8988T (cell line): ENCODE measurements at regions not wholly inside any gene's neighbourhood (a gene's known extent, or its start where the extent isn't known, plus 50 kb on each side); places are given as distances from the start of the nearest gene placed in this dataset.

ENCODE experiments used
- DNase-seq: peaks from one replicate; pipeline ENCODE4 v3.0.0; 2011

- DNase-seq = no peak
Measured at GRCh38 chr10:28785018-28785417, 107.7 kb downstream of the BAMBI start.

DNA sequence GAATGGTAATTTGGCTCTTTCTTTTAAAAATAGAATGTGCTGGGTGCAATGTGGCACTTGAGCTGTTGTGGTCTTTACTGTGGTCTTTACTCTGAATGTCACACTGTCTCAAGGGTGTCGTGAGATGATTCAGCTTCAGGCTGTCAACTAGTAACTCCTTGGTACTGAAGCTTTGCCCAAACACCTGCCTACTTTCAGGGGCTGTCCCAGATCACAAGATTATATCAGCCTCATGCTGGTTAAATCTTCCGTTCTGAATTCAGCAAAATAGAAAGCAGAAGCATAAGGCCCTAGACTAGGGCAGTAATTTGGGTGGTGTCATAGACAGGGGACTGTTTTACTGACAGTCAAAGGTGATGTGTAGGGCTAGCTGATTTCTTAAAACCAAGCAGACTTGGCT lies 110.9 kb downstream of the BAMBI start:
- DNase-seq = no peak

DNA sequence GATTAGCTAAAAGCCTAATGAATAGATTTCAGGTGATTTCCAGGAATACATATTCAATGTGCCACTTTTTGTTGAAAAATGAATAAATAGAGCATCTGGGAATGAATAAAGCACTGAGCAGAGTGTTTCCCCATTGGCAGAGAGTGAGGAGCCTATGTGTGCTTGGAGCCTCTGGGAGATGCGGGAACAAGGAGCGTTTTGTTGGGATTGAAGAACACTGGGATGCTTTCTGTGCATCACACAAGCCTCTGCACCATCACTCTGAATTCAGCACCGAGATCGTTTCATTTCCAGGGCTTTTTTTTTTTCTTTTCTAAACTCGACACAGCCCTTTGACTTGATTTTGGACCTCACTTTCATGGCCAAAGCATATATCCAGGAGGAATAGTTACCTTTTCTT lies 111.4 kb downstream of the BAMBI start:
- DNase-seq = no peak

DNA sequence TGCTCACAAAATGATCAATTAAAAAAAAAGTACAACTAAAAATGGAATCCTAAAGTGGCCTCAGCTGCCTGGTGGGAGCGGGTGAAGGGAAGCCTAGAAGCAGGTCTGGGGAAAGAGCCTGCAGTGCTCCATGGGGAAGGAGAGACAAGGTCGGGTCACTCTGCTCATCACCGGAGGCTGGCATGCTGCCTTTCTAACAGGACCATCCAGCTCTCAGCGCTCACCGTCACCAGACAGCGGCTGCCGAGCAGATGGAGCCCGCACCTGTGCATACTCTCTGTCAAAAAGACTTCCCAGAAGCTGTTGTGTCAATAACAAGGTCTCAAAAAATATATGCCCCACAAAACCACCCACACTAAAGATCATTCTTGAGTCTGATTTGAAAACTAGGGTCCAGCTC lies 112.8 kb downstream of the BAMBI start:
- no peak for DNase-seq

DNA sequence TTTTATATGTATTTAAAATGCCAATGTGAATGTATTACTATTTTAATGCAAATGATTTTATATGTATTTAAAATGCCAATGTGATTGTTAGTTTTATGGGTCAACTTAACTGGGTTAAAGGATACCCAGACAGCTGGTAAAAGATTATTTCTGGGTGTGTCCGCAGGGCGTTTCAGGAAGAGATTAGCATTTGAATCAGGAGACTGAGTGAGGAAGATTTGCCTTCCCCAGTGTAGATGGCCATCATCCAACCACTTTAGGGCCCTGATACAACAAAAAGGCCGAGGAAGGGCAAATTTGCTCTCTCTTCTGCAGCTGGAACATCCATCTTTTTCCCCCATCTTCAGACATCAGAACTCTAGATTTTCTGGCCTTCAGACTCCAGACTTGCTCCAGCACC lies 116.2 kb downstream of the BAMBI start:
- no peak for DNase-seq

- DNase-seq = no peak
Measured at GRCh38 chr10:28794986-28795385, 117.7 kb downstream of the BAMBI start.

GRCh38 chr10:28796606-28797512 lies 119.5 kb downstream of the BAMBI start:
- DNase-seq = no peak

DNA sequence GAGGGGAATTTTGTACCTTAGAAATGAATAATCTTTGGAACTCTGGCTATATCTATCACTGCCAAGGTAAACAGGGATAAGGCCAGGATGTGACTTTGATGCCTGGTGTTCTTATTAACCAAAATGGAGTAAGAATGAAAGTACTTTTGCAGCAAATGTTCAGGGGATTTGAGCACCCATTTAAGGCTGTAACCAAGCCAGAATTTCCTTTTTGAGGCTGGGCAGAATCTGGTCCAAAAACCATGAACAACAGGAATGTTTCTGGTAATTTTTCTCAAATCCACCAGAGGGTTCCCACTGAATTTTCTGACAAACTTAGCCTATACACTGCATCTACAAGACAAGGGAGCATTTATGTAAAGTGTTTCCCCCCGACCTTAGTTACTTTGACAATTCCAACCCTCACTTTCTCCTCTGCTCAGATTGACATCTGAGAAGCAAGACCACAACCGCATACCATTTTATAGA lies 120.6 kb downstream of the BAMBI start:
- DNase-seq = no peak

- DNase-seq = no peak
Measured at GRCh38 chr10:28798428-28798955, 121.2 kb downstream of the BAMBI start.

- DNase-seq = no peak
Measured at GRCh38 chr10:28798964-28799363, 121.6 kb downstream of the BAMBI start.

- no peak for DNase-seq
Measured at GRCh38 chr10:28800144-28800543, 122.8 kb downstream of the BAMBI start.

DNA sequence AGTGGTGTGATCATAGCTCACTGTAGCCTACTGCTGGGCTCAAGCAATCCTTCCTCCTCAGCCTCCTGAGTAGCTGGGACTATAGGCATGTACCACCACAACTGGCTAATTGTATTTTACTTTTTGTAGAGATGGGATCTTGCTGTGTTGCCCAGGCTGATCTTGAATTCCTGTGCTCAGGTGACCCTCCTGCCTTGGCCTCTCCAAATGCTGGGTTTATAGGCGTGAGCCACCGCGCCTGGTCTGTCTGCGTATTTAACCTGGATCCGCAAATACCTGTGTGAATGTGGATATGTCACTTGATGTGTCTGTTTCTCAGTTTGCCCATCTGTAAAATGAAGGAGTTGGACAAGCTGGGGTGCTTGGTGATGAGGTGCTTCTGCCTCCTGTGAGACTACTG lies 123.9 kb downstream of the BAMBI start:
- DNase-seq = no peak

GRCh38 chr10:28801869-28802268 lies 124.5 kb downstream of the BAMBI start:
- DNase-seq = no peak

DNA sequence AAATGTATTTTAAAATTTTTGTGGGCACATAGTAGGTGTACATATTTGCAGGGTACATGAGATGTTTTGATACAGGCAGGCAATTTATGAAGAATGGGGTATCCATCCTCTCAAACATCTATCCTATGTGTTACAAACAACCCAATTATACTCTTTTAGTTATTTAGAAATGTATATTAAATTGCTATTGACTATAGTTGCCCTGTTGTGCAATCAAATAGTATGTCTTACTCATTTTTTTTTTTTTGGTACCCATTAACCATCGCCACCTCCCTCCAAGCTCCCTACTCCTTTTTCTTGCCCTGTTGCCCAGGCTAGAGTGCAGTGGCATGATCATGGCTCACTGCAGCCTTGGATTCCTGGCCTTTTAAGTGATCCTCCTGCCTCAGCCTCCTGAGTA lies 128.1 kb downstream of the BAMBI start:
- DNase-seq = no peak

- DNase-seq = no peak
Measured at GRCh38 chr10:28806488-28806941, 129.2 kb downstream of the BAMBI start.

- DNase-seq = no peak
Measured at GRCh38 chr10:28806951-28807759, 129.8 kb downstream of the BAMBI start.

- no peak for DNase-seq
Measured at GRCh38 chr10:28807760-28808613, 130.7 kb downstream of the BAMBI start.

DNA sequence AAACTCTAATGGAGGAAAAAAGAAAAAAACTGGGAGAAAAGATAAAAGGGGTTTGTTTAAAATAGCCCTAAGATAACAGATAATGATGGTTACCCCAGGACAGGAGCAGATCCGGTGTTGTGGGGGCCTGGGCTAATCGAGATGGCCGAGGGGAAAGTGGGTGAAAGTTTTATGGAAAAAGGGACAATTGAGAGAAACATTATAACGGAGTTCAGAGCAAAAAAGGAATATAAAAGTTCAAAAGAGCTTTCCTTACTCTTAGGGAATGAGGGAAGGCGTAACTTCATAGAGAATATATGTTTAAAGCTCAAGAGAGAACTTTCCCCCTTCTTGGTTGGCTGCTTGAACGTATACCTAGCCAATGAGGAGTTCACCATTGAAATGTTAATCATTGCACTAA lies 131.4 kb downstream of the BAMBI start:
- no peak for DNase-seq

DNA sequence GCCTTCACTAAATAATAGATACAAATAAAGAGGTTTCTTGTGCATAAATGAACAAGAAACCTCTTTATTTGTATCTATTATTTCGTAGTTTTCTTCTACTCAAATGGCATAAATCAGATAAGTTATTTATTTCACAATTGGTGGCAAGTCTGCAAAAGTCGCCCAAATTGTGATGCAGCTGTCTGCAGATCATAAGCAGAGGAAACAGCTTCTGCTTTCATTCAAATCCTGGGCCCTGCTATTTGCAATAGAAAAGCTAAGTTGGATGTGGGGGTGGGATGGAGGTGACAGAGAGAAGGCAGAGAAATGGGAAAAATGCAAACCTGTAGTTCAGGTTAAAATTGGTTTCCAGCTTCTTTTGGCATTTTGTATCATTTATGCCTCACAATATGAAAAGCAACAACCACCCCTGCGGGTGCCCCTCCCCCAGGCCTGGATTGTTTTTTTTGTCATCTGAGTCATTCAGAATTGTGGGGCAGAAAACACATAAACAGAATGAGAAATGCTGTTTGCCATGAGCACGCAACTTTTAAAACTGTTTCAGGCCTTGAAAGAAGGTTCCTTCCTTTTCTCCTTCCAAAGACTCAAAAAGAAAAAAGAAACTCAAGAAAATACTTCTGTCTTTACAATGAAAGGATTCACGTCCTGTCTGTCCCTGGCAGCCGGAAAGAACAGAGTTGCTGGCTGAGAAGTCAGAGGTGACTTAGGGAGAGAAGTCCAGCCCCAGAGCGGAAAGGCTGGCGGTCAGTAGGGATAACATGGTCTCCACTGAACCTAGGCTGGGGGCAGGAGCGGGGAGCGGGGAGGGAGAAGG lies 132.9 kb downstream of the BAMBI start:
- DNase-seq = no peak

DNA sequence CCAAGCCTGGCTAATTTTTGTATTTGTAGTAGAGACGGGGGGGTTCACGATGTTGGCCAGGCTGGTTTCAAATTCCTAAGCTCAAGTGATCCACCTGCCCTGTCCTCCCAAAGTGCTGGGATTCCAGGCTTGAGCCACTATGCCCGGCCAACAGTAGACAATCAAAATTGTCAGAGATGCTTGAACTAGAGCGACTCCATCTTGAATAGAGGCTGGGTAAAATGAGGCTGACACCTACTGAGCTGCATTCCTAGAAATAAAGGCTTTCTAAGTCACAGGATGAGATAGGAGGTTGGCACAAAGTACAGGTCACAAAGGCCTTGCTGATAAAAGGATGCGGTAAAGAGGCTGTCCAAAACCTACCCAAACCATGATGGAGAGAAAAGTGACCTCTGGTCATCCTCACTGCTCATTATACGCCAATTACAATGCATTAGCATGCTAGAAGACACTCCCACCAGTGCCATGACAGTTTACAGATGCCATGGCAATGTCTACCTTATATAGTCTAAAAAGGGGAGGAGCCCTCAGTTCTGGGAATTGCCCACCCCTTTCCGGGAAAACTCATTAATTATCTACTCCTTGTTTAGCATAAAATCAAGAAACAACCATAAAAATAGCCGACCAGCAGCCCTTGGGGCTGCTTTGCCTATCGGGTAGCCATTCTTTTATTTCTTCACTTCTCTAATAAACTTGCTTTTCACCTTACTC lies 134.5 kb downstream of the BAMBI start:
- DNase-seq = no peak
